GM23338 (cell line): ENCODE measurements at regions not wholly inside any gene's neighbourhood (a gene's known extent, or its start where the extent isn't known, plus 50 kb on each side); places are given as distances from the start of the nearest gene placed in this dataset.

Source experiments
- ATAC-seq: fragments of 200-7000 bp; cut with Tn5 transposase; 3 replicates; pipeline ENCODE4 v1.9.1; 2020
- DNase-seq: peaks from one replicate; pipeline ENCODE4 v3.0.0-alpha.2; 2015; ENCODE audit warnings: low spot score
- H2AFZ ChIP-seq: fragments of 200-600 bp; sonication (generic); 2 replicates; pipeline ENCODE4 v1.8.0; 2016; ENCODE audit warnings: antibody characterized with exemption, mild to moderate bottlenecking, moderate library complexity
- H3F3A ChIP-seq: fragments of 200-600 bp; sonication (generic); replicated peaks from 2 replicates; pipeline ENCODE4 v1.8.0; 2017; ENCODE audit warnings: antibody characterized with exemption, mixed run types, low read depth
- H3K27ac ChIP-seq: fragments of 200-600 bp; sonication (generic); 2 replicates; pipeline ENCODE4 v1.6.1; 2016; ENCODE audit warnings: low read depth
- H3K27me3 ChIP-seq: fragments of 200-600 bp; sonication (generic); 2 replicates; pipeline ENCODE4 v1.8.0; 2016; ENCODE audit warnings: mild to moderate bottlenecking, mixed run types, moderate library complexity; ENCODE audit not compliant: insufficient read depth
- H3K36me3 ChIP-seq: fragments of 200-600 bp; sonication (generic); 2 replicates; pipeline ENCODE4 v1.8.0; 2016; ENCODE audit warnings: mild to moderate bottlenecking; ENCODE audit not compliant: insufficient read depth
- H3K4me1 ChIP-seq: fragments of 200-600 bp; sonication (generic); 2 replicates; pipeline ENCODE4 v1.8.0; 2016; ENCODE audit warnings: mild to moderate bottlenecking, moderate library complexity; ENCODE audit not compliant: insufficient read depth
- H3K4me2 ChIP-seq: fragments of 200-600 bp; sonication (generic); 2 replicates; pipeline ENCODE4 v1.7.1; 2017; ENCODE audit warnings: mixed run types
- H3K4me3 ChIP-seq: fragments of 200-600 bp; sonication (generic); 2 replicates; pipeline ENCODE4 v1.6.1; 2016; ENCODE audit warnings: mixed run types
- H3K79me2 ChIP-seq: fragments of 200-600 bp; sonication (generic); replicated peaks from 2 replicates; pipeline ENCODE4 v1.8.0; 2017; ENCODE audit warnings: mild to moderate bottlenecking; ENCODE audit not compliant: insufficient read depth
- H3K9me2 ChIP-seq: fragments of 200-600 bp; sonication (generic); 2 replicates; pipeline ENCODE4 v1.8.0; 2017; ENCODE audit not compliant: insufficient read depth
- H4K20me1 ChIP-seq: fragments of 200-600 bp; sonication (generic); replicated peaks from 2 replicates; pipeline ENCODE4 v1.8.0; 2017; ENCODE audit warnings: mild to moderate bottlenecking; ENCODE audit not compliant: insufficient read depth
- H3K27ac Mint-ChIP-seq: 2 replicates; pipeline ENCODE4 v1.8.0; 2020; ENCODE audit warnings: inconsistent platforms, mild to moderate bottlenecking, moderate library complexity, mixed read lengths
- H3K27me3 Mint-ChIP-seq: 3 replicates; pipeline ENCODE4 v1.8.0; 2022; ENCODE audit warnings: low read depth, mild to moderate bottlenecking, moderate library complexity, mixed read lengths, inconsistent platforms; ENCODE audit not compliant: insufficient read depth, poor library complexity
- H3K36me3 Mint-ChIP-seq: 3 replicates; pipeline ENCODE4 v1.8.0; 2021; ENCODE audit warnings: low read depth, mild to moderate bottlenecking, inconsistent platforms, moderate library complexity, mixed read lengths
- H3K4me1 Mint-ChIP-seq: 3 replicates; pipeline ENCODE4 v1.8.0; 2020; ENCODE audit warnings: mild to moderate bottlenecking, inconsistent platforms, mixed read lengths
- H3K4me3 Mint-ChIP-seq: 3 replicates; pipeline ENCODE4 v1.8.0; 2021; ENCODE audit warnings: moderate library complexity, mild to moderate bottlenecking, inconsistent platforms, mixed read lengths
- H3K9me3 Mint-ChIP-seq: 3 replicates; pipeline ENCODE4 v1.8.0; 2020; ENCODE audit warnings: moderate library complexity, mild to moderate bottlenecking, inconsistent platforms, mixed read lengths
- CTCF ChIP-seq, 2 experiments: fragments of 200-600 bp in 1 of 2; sonication (generic) in 1 of 2; conservative IDR thresholded peaks; 2 replicates each; pipeline versions ENCODE4 v1.5.1 to v1.6.1; 2016 to 2017; ENCODE audit warnings: antibody characterized with exemption in 2 of 2, low read depth in 2 of 2, mild to moderate bottlenecking in 2 of 2, moderate library complexity in 1 of 2
- ETS1 ChIP-seq: IDR thresholded peaks from 2 replicates; pipeline ENCODE4 v1.6.1; 2016; ENCODE audit warnings: antibody characterized with exemption
- EZH2phosphoT487 ChIP-seq: fragments of 200-600 bp; sonication (generic); IDR thresholded peaks from one replicate; pipeline ENCODE4 v1.8.1; 2018; ENCODE audit warnings: antibody characterized with exemption; ENCODE audit not compliant: unreplicated experiment
- JUNB ChIP-seq: IDR thresholded peaks from one replicate; pipeline ENCODE4 v1.6.1; 2016; ENCODE audit warnings: antibody characterized with exemption; ENCODE audit not compliant: unreplicated experiment
- REST ChIP-seq: IDR thresholded peaks from one replicate; pipeline ENCODE4 v1.6.1; 2018; ENCODE audit warnings: antibody characterized with exemption; ENCODE audit not compliant: unreplicated experiment
- STAT1 ChIP-seq: IDR thresholded peaks from one replicate; pipeline ENCODE4 v1.6.1; 2016; ENCODE audit warnings: antibody characterized with exemption; ENCODE audit not compliant: unreplicated experiment
- ZNF114 ChIP-seq: fragments of 250-450 bp; sonication (Bioruptor Pico); IDR thresholded peaks from 2 replicates; pipeline ENCODE4 v1.5.0; 2020; ENCODE audit warnings: mild to moderate bottlenecking, moderate library complexity
- ZNF331 ChIP-seq: fragments of 250-450 bp; sonication (Bioruptor Pico); IDR thresholded peaks from 2 replicates; pipeline ENCODE4 v1.5.0; 2020; ENCODE audit warnings: low read depth, mild to moderate bottlenecking, moderate library complexity

- Histone ChIP-seq H3K79me2 (no peaks in the 10 kb centered on the region), H3K27me3 (no peaks in the 10 kb centered on the region), H3K4me1 (no peaks in the 10 kb centered on the region), H3K27ac (no peak overlapping the region), H3K4me2 (no peak overlapping the region), H2AFZ (no peak overlapping the region), H3K9me2 (peaks cover 13% of the 10 kb centered on the region; the same call in 1 of the 2 replicates), H3F3A (no peaks in the 10 kb centered on the region), H4K20me1 (no peaks in the 10 kb centered on the region), H3K4me3 (no peak overlapping the region), H3K36me3 (no peaks in the 10 kb centered on the region)
- H3K9me3 Mint-ChIP-seq: peaks cover 2% of the 10 kb centered on the region; the same call in 1 of the 3 replicates
- no peaks in the 10 kb centered on the region for H3K36me3 Mint-ChIP-seq
- no peaks in the 10 kb centered on the region for H3K27me3 Mint-ChIP-seq
- no peak overlapping the region for H3K4me3 Mint-ChIP-seq
- no peak for TF ChIP-seq JUNB
- no peak for TF ChIP-seq STAT1
- no peak for TF ChIP-seq ZNF331
- TF ChIP-seq EZH2phosphoT487: no peak
- no peak for TF ChIP-seq CTCF (conservative IDR thresholded peaks at IDR 0.05; ENCODE audit: low read depth in 2 of 2)
- no peak for TF ChIP-seq REST
- TF ChIP-seq ETS1: no peak
- no peak for TF ChIP-seq ZNF114 (CRISPR knock-in tag)
- ATAC-seq (no peak), DNase-seq (no peak)
- H3K27ac Mint-ChIP-seq: no peak overlapping the region
- peaks cover 9% of the 10 kb centered on the region; the same call in 1 of the 3 replicates for H3K4me1 Mint-ChIP-seq
Measured at GRCh38 chr12:81809829-81810595, 50.9 kb upstream of the PPFIA2 start.
